A549 (cell line): ENCODE measurements at regions not wholly inside any gene's neighbourhood (a gene's known extent, or its start where the extent isn't known, plus 50 kb on each side); places are given as distances from the start of the nearest gene placed in this dataset.

ENCODE experiments used
- BHLHE40 ChIP-seq: IDR thresholded peaks from 2 replicates; pipeline ENCODE4 v1.6.1; 2012; ENCODE audit warnings: low read depth, low read length, inconsistent platforms
- CBX2 ChIP-seq: fragments of 200-600 bp; sonication (generic); IDR thresholded peaks from 2 replicates; pipeline ENCODE4 v1.6.1; 2016; ENCODE audit warnings: low read depth, mild to moderate bottlenecking, borderline replicate concordance
- CEBPB ChIP-seq, 2 experiments: fragments of >200 bp in 1 of 2; sonication (Bioruptor Twin) in 1 of 2; formaldehyde crosslinking in 1 of 2; IDR thresholded peaks; 2 replicates each; pipeline ENCODE4 v1.6.1; 2012 to 2016
- CTCF ChIP-seq: fragments of >200 bp; sonication (Bioruptor Twin); formaldehyde crosslinking; IDR thresholded peaks from 3 replicates; pipeline ENCODE4 v1.5.1; 2016
- ELK1 ChIP-seq: fragments of 150-350 bp; IDR thresholded peaks from 2 replicates; pipeline ENCODE4 v1.6.1; 2014; ENCODE audit warnings: low read depth, mild to moderate bottlenecking, low read length
- EP300 ChIP-seq, 2 experiments: fragments of >200 bp; sonication (Bioruptor Twin); formaldehyde crosslinking; IDR thresholded peaks; 2 replicates in 1 of 2; 3 replicates in 1 of 2; pipeline ENCODE4 v1.6.1; 2016 to 2017
- KDM5A ChIP-seq: fragments of 200-600 bp; sonication (generic); IDR thresholded peaks from 2 replicates; pipeline ENCODE4 v1.6.1; 2016; ENCODE audit warnings: antibody characterized with exemption, mild to moderate bottlenecking
- MAFK ChIP-seq: fragments of 450-650 bp; IDR thresholded peaks from 2 replicates; pipeline ENCODE4 v1.6.1; 2014; ENCODE audit not compliant: partially characterized antibody
- MAX ChIP-seq: IDR thresholded peaks from 2 replicates; pipeline ENCODE4 v1.6.1; 2012
- PBX3 ChIP-seq: IDR thresholded peaks from 2 replicates; pipeline ENCODE4 v1.6.1; 2012
- POLR2A ChIP-seq: IDR thresholded peaks from 2 replicates; pipeline ENCODE4 v1.6.1; 2012; ENCODE audit warnings: mild to moderate bottlenecking, low read length
- REST ChIP-seq: fragments of 200-600 bp; sonication (generic); IDR thresholded peaks from 2 replicates; pipeline ENCODE4 v1.6.1; 2016; ENCODE audit warnings: antibody characterized with exemption, mild to moderate bottlenecking, moderate library complexity
- SMC3 ChIP-seq: fragments of >200 bp; sonication (Bioruptor Twin); formaldehyde crosslinking; IDR thresholded peaks from 3 replicates; pipeline ENCODE4 v1.6.1; 2018; ENCODE audit warnings: inconsistent platforms

- no peak for TF ChIP-seq POLR2A
- no peak for TF ChIP-seq CTCF
- TF ChIP-seq REST: no peak
- TF ChIP-seq MAX: no peak
- TF ChIP-seq EP300 (IDR thresholded peaks at IDR 0.05): no peak
- no peak for TF ChIP-seq BHLHE40
- TF ChIP-seq KDM5A: no peak
- no peak for TF ChIP-seq MAFK
- TF ChIP-seq SMC3: no peak
- no peak for TF ChIP-seq PBX3
- no peak for TF ChIP-seq ELK1
- TF ChIP-seq CEBPB (IDR thresholded peaks at IDR 0.05): no peak
- TF ChIP-seq CBX2: no peak
These were observed 383.3 kb downstream of the SHANK2 start for GRCh38 chr11:70869054-70869453.
